Common myeloid progenitor, CD34-positive (primary cell): ENCODE measurements at regions not wholly inside any gene's neighbourhood (a gene's known extent, or its start where the extent isn't known, plus 50 kb on each side); places are given as distances from the start of the nearest gene placed in this dataset.
A peak's percentile ranks its signal among the peaks of the same experiment; 100 is the strongest.

Experiments used
- CTCF ChIA-PET: fragments of 350-600 bp; sonication (Branson Sonifier 250); formaldehyde crosslinking; loops from one replicate; lab custom pipeline; 2021; ENCODE audit warnings: antibody characterized with exemption; lab: Charles Lee
- POLR2A ChIA-PET: fragments of 350-600 bp; sonication (Branson Sonifier 250); formaldehyde crosslinking; loops from one replicate; lab custom pipeline; 2021; ENCODE audit warnings: antibody characterized with exemption; lab: Charles Lee
- DNase-seq, 3 donors: peaks; one replicate each; pipeline versions ENCODE4 v3.0.0 to v3.0.0-alpha.2; 2013
- H3K27ac ChIP-seq, 2 experiments: 1 replicate in 1 of 2; 2 replicates in 1 of 2; pipeline ENCODE4 v1.7.0; 2013; ENCODE audit warnings: inconsistent platforms in 2 of 2, low read length in 2 of 2, mild to moderate bottlenecking in 2 of 2, low read depth in 1 of 2, moderate library complexity in 1 of 2; ENCODE audit not compliant: severe bottlenecking in 2 of 2, insufficient read depth in 1 of 2, poor library complexity in 1 of 2
- H3K27me3 ChIP-seq, 5 experiments: replicated peaks in 2 of 5; 1 replicate in 3 of 5; 2 replicates in 2 of 5; pipeline versions ENCODE4 v1.6.1 to v1.7.0; 2013; ENCODE audit warnings: low read length in 4 of 5, mild to moderate bottlenecking in 2 of 5, moderate library complexity in 2 of 5, inconsistent platforms in 1 of 5; ENCODE audit not compliant: insufficient read depth in 5 of 5, control insufficient read depth in 4 of 5
- H3K36me3 ChIP-seq, 4 experiments: 1 replicate in 2 of 4; 2 replicates in 2 of 4; pipeline versions ENCODE4 v1.6.1 to v1.7.0; 2013; ENCODE audit warnings: low read length in 3 of 4, control low read depth in 1 of 4, mild to moderate bottlenecking in 1 of 4; ENCODE audit not compliant: control insufficient read depth in 4 of 4, insufficient read depth in 4 of 4
- H3K4me1 ChIP-seq, 4 experiments: 1 replicate in 3 of 4; 2 replicates in 1 of 4; pipeline versions ENCODE4 v1.6.1 to v1.7.1; 2013; ENCODE audit warnings: low read length in 3 of 4, mild to moderate bottlenecking in 3 of 4, control low read depth in 1 of 4, inconsistent platforms in 1 of 4, moderate library complexity in 1 of 4; ENCODE audit not compliant: control insufficient read depth in 4 of 4, insufficient read depth in 4 of 4; ENCODE audit errors: control extremely low read depth in 1 of 4
- H3K4me3 ChIP-seq, 7 experiments: 1 replicate in 4 of 7; 2 replicates in 3 of 7; pipeline versions ENCODE4 v1.5.1 to v1.7.0; 2013; ENCODE audit warnings: mild to moderate bottlenecking in 7 of 7, low read length in 6 of 7, moderate library complexity in 6 of 7, inconsistent platforms in 2 of 7, low read depth in 2 of 7, control low read depth in 1 of 7; ENCODE audit not compliant: insufficient read depth in 4 of 7, control insufficient read depth in 1 of 7; ENCODE audit errors: extremely low read depth in 1 of 7
- H3K9me3 ChIP-seq, 5 experiments: 1 replicate in 4 of 5; 2 replicates in 1 of 5; pipeline versions ENCODE4 v1.6.1 to v1.7.1; 2013; ENCODE audit warnings: low read length in 4 of 5, mild to moderate bottlenecking in 2 of 5, inconsistent platforms in 1 of 5, low read depth in 1 of 5, moderate library complexity in 1 of 5; ENCODE audit not compliant: control insufficient read depth in 4 of 5, insufficient read depth in 2 of 5; ENCODE audit errors: control extremely low read depth in 1 of 5
- WGBS: methylation state at CpG from one replicate; pipeline ENCODE4 v1.1.5; 2013; ENCODE audit not compliant: insufficient coverage; 5-methylcytosine and 5-hydroxymethylcytosine counted together

DNA sequence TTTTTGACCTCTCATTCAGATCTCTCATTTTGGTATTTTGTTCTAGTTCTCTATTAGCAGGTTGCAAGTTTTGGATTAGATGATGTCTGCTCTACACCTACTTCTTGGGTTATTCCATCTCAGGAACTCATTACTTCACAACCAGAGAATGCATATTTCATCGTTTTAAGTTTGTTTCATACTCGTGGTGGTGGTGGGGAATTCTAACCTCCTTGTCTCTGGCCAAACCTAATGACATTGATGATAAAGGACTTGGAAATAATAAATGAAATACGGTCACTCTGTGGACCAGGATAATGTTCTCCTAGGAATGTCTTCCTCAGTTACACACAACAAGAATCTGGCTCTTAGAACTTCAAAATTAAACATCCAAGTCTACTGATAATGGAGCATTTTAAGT lies 115.2 kb downstream of the CDC42EP3 start:
- ChIA-PET POLR2A (no interaction called here), CTCF (interaction anchor here (1.4 kb wide), 1 partner anchor 19 kb away, joined by 3 read pairs; no protein-coding TSS in a partner anchor)
- H3K27ac ChIP-seq = peak overlapping the region in 1 of 2 experiments; percentile 49
- H3K27me3 ChIP-seq = no peaks in the 10 kb centered on the region
- H3K36me3 ChIP-seq = no peaks in the 10 kb centered on the region
- peaks cover 0 to 4% (median 2%) of the 10 kb centered on the region in 5 experiments for H3K9me3 ChIP-seq
- no CpG with 5 or more reads among the region's 3 CpGs for WGBS
- peaks cover 17 to 37% (median 31%) of the 10 kb centered on the region in 4 experiments for H3K4me1 ChIP-seq
- H3K4me3 ChIP-seq = no peak overlapping the region
- no peak for DNase-seq

DNA sequence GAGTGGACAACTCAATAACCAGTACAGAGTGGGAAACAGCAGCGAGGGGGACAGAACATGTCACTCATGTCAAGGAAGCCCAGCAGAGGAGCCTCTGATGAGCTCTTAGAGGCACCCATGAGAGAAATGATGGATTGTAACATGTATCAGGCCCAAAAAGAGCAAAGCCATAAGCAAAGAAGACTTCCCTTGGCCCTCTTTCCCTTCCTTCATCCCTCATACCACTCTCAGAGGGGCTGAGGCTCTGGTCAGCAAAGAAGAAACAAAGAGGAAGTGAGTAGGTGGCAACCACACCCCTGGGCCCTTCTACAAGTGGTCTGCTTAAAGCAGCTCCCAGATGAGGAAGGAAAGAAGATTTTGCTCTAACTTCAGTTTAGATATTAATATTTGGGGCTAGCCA lies 112.8 kb downstream of the CDC42EP3 start:
- H3K9me3 ChIP-seq = peaks cover 0 to 4% (median 2%) of the 10 kb centered on the region in 5 experiments

DNA sequence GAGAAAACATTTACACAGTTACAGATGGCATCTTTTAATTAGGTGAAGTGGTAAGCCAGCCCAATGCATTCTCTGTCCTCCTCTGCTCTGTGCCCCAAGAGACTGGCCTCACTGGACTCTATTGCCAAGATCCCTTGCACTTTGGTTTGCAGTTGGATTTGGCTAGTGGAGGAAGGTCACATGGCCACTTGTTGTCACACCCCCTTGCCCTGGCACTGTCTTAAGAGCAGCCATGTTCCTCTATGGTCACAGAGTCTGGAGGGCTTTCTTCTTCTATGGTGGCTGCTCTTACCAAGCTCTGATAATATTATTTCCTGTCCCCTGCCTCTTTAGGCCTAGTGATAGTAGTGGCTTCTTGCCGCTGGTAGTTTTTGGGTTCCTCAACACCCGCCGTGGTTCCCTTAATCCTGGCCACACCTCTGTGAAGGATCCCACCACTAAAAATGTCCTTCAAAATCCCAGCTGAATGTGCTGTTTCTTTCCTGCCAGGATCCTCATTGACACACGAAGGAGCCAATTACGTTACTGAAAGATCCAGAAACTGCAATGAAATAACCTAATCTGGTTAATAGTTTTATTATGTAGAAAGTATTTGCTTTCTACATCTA lies 111.1 kb downstream of the CDC42EP3 start:
- Histone ChIP-seq H3K9me3 (peaks cover 0 to 4% (median 2%) of the 10 kb centered on the region in 5 experiments), H3K27me3 (no peaks in the 10 kb centered on the region), H3K4me3 (no peak overlapping the region), H3K36me3 (no peaks in the 10 kb centered on the region), H3K27ac (no peak overlapping the region), H3K4me1 (peaks cover 6 to 29% (median 19%) of the 10 kb centered on the region in 4 experiments)
- 100% methylated on average over 3 of the region's 5 CpGs for WGBS
- CTCF ChIA-PET = interaction anchor here (1.1 to 1.6 kb wide), 2 partner anchors 8 to 110 kb away, joined by 3 to 8 read pairs; no protein-coding TSS in a partner anchor
- no peak for DNase-seq
- POLR2A ChIA-PET = no interaction called here

More for the DNA sequence above, 112.8 kb downstream of the CDC42EP3 start:
- peaks cover 19 to 43% (median 30%) of the 10 kb centered on the region in 4 experiments for H3K4me1 ChIP-seq
- no peaks in the 10 kb centered on the region for H3K27me3 ChIP-seq
- DNase-seq = peak in 2 of 3 donors; percentile 40 to 54
- POLR2A ChIA-PET = no interaction called here
- WGBS = 100% methylated on average over 1 of the region's 1 CpG
- H3K27ac ChIP-seq = no peak overlapping the region
- H3K36me3 ChIP-seq = no peaks in the 10 kb centered on the region
- H3K4me3 ChIP-seq = no peak overlapping the region
- CTCF ChIA-PET = interaction anchor here (0.8 to 1.3 kb wide), 2 partner anchors 11 to 18 kb away, joined by 3 read pairs; no protein-coding TSS in a partner anchor

- ChIA-PET POLR2A (no interaction called here), CTCF (interaction anchor here (1.1 to 1.6 kb wide), 2 partner anchors 9 to 109 kb away, joined by 3 to 8 read pairs; no protein-coding TSS in a partner anchor)
Observed at GRCh38 chr2:37560863-37561614, 110.4 kb downstream of the CDC42EP3 start.

DNA sequence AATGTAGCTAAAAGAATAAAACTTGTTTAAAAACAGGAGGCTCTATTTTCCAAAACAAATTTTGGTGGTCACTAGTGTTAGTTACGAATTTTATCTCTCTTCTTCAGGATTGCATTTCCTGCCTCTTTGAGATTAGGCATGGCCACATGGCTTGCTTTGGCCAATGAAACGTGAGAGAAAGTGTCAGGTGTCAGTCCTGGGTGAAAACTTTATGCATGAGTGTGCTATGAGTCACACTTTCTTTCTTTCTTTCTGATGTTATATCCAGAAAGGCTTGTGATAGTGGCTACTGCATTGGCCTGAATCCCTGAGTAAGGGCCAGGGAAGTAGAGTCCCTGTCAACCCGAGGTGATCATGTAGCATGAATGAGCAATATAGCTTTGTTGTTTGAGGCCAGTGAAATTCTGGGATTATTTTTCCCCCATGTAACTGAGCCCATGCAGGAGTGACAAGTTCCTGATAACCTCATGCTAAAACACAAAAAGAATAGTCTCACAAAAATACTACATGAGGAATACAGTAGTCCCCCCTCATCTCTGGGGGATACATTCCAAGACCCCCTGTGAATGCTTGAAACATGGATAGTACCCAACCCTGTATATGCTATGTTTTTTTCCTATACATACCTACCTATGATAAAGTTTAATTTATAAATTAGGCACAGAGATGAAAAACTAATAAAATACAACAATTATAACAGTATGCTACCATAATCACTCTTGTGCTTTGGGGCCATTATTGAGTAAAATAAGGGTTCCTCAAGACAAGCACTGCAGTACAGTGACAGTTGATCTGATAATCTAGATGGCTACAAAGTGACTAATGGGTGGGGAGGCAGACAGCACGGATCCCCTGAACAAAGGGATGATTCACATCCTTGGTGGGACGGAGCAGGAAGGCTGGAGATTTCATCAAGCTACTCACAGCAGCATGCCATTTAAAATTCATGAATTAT lies 109.5 kb downstream of the CDC42EP3 start:
- peak overlapping the region in 1 of 2 experiments; percentile 55 for H3K27ac ChIP-seq
- H3K9me3 ChIP-seq = peaks cover 0 to 4% (median 2%) of the 10 kb centered on the region in 5 experiments
- H3K4me1 ChIP-seq = peaks cover 2 to 18% (median 11%) of the 10 kb centered on the region in 4 experiments
- H3K4me3 ChIP-seq = no peak overlapping the region
- no peaks in the 10 kb centered on the region for H3K36me3 ChIP-seq
- ChIA-PET POLR2A (no interaction called here), CTCF (interaction anchor here (1.1 to 1.6 kb wide), 3 partner anchors 10 to 108 kb away, joined by 3 to 8 read pairs (median 3); no protein-coding TSS in a partner anchor)
- DNase-seq = peak in 2 of 3 donors; percentile 48 to 67
- WGBS = 60% methylated on average over 2 of the region's 5 CpGs
- no peaks in the 10 kb centered on the region for H3K27me3 ChIP-seq

More at GRCh38 chr2:37560863-37561614, 110.4 kb downstream of the CDC42EP3 start:
- Histone ChIP-seq H3K27ac (peak overlapping the region in 1 of 2 experiments; percentile 37), H3K4me1 (peaks cover 2 to 23% (median 13%) of the 10 kb centered on the region in 4 experiments), H3K9me3 (peaks cover 0 to 4% (median 2%) of the 10 kb centered on the region in 5 experiments), H3K36me3 (no peaks in the 10 kb centered on the region), H3K27me3 (no peaks in the 10 kb centered on the region), H3K4me3 (no peak overlapping the region)
- peak in 1 of 3 donors; percentile 18 for DNase-seq
- 83% methylated on average over 1 of the region's 4 CpGs for WGBS

DNA sequence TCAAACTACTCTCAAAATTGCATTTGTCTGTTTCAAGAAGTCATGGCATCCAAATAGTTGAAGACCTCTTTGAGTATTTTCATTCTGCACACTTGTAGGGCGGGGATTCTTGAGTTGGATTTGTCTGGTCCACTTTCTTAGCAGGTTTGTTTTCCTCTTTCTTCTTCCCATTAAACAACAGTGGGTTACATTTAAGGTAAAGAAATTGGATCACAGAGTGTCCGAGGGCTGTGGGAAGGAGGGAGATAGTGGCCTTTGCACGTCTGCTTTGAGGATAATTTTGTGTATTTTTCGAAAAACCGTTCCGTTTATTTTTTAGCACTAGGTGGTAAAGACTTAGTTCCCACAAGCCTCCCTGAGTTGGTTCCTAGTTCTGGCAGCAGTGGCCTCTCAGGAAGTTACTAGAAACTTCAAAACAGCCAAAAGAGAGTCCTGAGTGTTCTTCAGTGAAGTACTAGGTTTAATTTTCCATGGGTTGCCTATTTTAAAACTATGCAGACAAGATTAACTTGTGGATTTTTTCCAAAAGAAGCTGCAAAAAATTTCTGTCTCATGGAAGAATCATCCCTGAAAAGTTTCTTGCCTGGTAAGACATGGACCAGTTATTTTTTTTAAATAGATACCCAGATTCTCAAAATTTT lies 107.9 kb downstream of the CDC42EP3 start:
- Histone ChIP-seq H3K27ac (peak overlapping the region in 1 of 2 experiments; percentile 17), H3K4me1 (peaks cover 2 to 18% (median 12%) of the 10 kb centered on the region in 4 experiments), H3K4me3 (no peak overlapping the region), H3K36me3 (no peaks in the 10 kb centered on the region), H3K27me3 (no peaks in the 10 kb centered on the region), H3K9me3 (peaks cover 0 to 3% (median 0%) of the 10 kb centered on the region in 5 experiments)
- DNase-seq = no peak
- ChIA-PET POLR2A (no interaction called here), CTCF (interaction anchor here (0.9 to 1.6 kb wide), 6 partner anchors 9 to 314 kb away, joined by 3 to 4 read pairs (median 4); no protein-coding TSS in a partner anchor)
- WGBS = 15% methylated on average over 4 of the region's 6 CpGs
